Peyer's patch (tissue), 4 donors: ENCODE measurements at regions not wholly inside any gene's neighbourhood (a gene's known extent, or its start where the extent isn't known, plus 50 kb on each side); places are given as distances from the start of the nearest gene placed in this dataset.

Source experiments
- DNase-seq, 3 donors: peaks; one replicate each; pipeline ENCODE4 v3.0.0-alpha.2; 2017 to 2019
- H3K27ac ChIP-seq, 4 donors: fragments of 200-600 bp; sonication (generic); one replicate each; pipeline ENCODE4 v1.5.1; 2016 to 2019
- H3K27me3 ChIP-seq, 2 donors: fragments of 200-600 bp; sonication (generic); one replicate each; pipeline ENCODE4 v1.5.1; 2019
- H3K36me3 ChIP-seq, 3 donors: fragments of 200-600 bp; sonication (generic); one replicate each; pipeline ENCODE4 v1.5.1; 2016 to 2019
- H3K4me1 ChIP-seq, 4 donors: fragments of 200-600 bp; sonication (generic); one replicate each; pipeline ENCODE4 v1.5.1; 2016 to 2019
- H3K4me3 ChIP-seq, 4 donors: fragments of 200-600 bp; sonication (generic); 1 replicate in 3 of 4; 2 replicates in 1 of 4; pipeline ENCODE4 v1.5.1; 2016 to 2019; ENCODE audit warnings: mild to moderate bottlenecking in 1 of 4
- H3K9me3 ChIP-seq, 4 donors: fragments of 200-600 bp; sonication (generic); one replicate each; pipeline ENCODE4 v1.5.1; 2016 to 2019; ENCODE audit warnings: mild to moderate bottlenecking in 1 of 4
- POLR2A ChIP-seq, 2 donors: fragments of 450-650 bp; IDR thresholded peaks; one replicate each; pipeline ENCODE4 v1.5.1; 2017; ENCODE audit warnings: antibody characterized with exemption in 2 of 2, mild to moderate bottlenecking in 2 of 2, moderate library complexity in 2 of 2
- TF ChIP-seq, protein P1 (sequence below), 6 experiments: fragments of 450-650 bp in 4 of 6; fragments of 200-600 bp in 2 of 6; sonication (generic) in 1 of 6; IDR thresholded peaks; one replicate each; pipeline ENCODE4 v1.5.1; 2017 to 2019; ENCODE audit warnings: antibody characterized with exemption in 6 of 6, mild to moderate bottlenecking in 3 of 6, moderate library complexity in 1 of 6

DNA sequence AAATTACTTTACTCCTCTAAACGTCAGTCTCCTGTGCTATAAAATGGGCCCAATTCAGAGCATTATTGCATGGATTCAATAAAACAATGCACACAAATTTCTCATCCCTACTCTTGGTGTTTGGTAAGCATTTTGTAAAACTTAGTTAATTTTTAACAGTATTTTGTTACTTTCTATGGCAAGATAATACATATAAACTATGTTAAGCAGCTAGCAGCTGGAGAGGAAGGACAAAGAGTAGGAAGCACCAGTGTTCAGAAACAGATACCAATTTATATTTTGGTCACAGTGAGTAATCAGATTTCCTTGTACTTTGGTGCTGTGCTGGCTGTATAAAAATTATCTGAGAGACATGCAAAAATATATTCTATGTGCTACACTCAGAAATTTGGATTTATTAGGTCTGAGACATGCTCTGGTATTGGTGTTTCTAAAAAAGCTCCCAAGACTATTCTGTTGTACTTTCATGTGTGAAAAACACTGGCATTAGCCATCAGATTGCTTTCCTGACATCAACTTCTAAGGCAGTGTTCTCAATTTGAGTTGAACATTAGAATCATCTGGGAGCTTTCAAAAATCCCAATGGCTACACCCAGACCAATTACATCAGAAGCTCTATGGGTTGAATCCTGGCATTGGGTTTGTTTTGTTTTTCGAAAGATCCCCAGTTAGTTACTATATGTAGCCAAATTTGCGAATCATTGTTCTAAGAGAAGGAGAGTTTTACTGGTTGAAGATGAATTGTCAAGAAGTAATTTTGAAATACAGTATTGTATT is 100.3 kb upstream of the C1orf87 start:
- H3K27me3 ChIP-seq: no peaks in the 10 kb centered on the region
- no peaks in the 10 kb centered on the region for H3K9me3 ChIP-seq
- TF ChIP-seq, protein P1, sequence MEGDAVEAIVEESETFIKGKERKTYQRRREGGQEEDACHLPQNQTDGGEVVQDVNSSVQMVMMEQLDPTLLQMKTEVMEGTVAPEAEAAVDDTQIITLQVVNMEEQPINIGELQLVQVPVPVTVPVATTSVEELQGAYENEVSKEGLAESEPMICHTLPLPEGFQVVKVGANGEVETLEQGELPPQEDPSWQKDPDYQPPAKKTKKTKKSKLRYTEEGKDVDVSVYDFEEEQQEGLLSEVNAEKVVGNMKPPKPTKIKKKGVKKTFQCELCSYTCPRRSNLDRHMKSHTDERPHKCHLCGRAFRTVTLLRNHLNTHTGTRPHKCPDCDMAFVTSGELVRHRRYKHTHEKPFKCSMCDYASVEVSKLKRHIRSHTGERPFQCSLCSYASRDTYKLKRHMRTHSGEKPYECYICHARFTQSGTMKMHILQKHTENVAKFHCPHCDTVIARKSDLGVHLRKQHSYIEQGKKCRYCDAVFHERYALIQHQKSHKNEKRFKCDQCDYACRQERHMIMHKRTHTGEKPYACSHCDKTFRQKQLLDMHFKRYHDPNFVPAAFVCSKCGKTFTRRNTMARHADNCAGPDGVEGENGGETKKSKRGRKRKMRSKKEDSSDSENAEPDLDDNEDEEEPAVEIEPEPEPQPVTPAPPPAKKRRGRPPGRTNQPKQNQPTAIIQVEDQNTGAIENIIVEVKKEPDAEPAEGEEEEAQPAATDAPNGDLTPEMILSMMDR (IDR thresholded peaks at IDR 0.05): no peak
- no peak for TF ChIP-seq POLR2A (IDR thresholded peaks at IDR 0.05)
- no peaks in the 10 kb centered on the region for H3K4me1 ChIP-seq
- no peak for DNase-seq
- H3K36me3 ChIP-seq: no peaks in the 10 kb centered on the region
- no peak overlapping the region for H3K4me3 ChIP-seq
- H3K27ac ChIP-seq: no peak overlapping the region

GRCh38 chr1:60173006-60173405 is 99.4 kb upstream of the C1orf87 start:
- no peak overlapping the region for H3K4me3 ChIP-seq
- no peaks in the 10 kb centered on the region for H3K27me3 ChIP-seq
- no peak for DNase-seq
- H3K4me1 ChIP-seq: no peaks in the 10 kb centered on the region
- no peaks in the 10 kb centered on the region for H3K9me3 ChIP-seq
- no peak overlapping the region for H3K27ac ChIP-seq
- H3K36me3 ChIP-seq: no peaks in the 10 kb centered on the region
- TF ChIP-seq, protein P1 (IDR thresholded peaks at IDR 0.05): no peak
- TF ChIP-seq POLR2A (IDR thresholded peaks at IDR 0.05): no peak

- no peaks in the 10 kb centered on the region for H3K9me3 ChIP-seq
- no peak for DNase-seq
- TF ChIP-seq, protein P1 (IDR thresholded peaks at IDR 0.05): no peak
- TF ChIP-seq POLR2A (IDR thresholded peaks at IDR 0.05): no peak
Observed at GRCh38 chr1:60171801-60172200, 98.2 kb upstream of the C1orf87 start.

DNA sequence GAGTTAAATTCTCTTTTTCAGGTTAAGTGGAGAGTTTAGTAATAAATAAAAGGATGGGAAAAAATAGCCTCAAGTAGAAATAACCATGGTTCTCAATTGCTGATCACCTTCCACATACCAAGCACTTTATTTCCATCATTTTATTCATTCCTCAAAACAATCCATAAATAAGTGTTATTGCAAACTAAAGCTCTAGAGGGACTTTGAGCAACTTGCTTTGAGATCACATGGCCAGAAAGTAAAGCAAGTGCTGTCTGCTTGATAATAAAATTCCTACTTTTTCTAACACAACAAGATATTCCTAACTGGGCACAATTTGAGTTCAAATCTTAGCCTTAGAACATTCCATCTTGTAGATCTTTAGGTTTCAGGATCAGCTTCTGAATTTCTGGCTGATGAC is 97.1 kb upstream of the C1orf87 start:
- DNase-seq: no peak
- Histone ChIP-seq H3K4me1 (no peaks in the 10 kb centered on the region), H3K27me3 (no peaks in the 10 kb centered on the region), H3K4me3 (no peak overlapping the region), H3K36me3 (no peaks in the 10 kb centered on the region), H3K27ac (no peak overlapping the region), H3K9me3 (no peaks in the 10 kb centered on the region)
- TF ChIP-seq, protein P1 (IDR thresholded peaks at IDR 0.05): no peak
- no peak for TF ChIP-seq POLR2A (IDR thresholded peaks at IDR 0.05)

More at GRCh38 chr1:60171801-60172200, 98.2 kb upstream of the C1orf87 start:
- Histone ChIP-seq H3K36me3 (no peaks in the 10 kb centered on the region), H3K27me3 (no peaks in the 10 kb centered on the region), H3K27ac (no peak overlapping the region), H3K4me3 (no peak overlapping the region), H3K4me1 (no peaks in the 10 kb centered on the region)

DNA sequence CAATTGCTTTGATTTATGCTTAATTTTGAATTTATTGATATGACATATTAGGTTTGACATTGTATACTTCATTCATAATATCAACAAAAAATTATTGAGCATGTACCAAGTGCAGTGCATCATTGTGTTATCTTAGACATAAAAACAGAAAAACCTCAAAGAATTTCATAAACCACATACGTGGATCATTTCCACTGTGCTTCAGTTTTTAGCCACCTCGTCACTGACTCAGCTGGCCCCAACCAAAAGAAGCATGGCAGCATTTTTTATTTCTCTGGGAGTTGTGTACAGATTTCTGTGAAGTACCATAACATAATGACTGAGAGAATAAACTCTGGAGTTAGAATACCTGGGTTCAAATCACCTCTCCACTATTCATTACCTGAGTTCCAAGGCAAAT is 95.6 kb upstream of the C1orf87 start:
- TF ChIP-seq, protein P1 (IDR thresholded peaks at IDR 0.05): no peak
- no peak for TF ChIP-seq POLR2A (IDR thresholded peaks at IDR 0.05)
- H3K27me3 ChIP-seq: no peaks in the 10 kb centered on the region
- H3K36me3 ChIP-seq: no peaks in the 10 kb centered on the region
- no peaks in the 10 kb centered on the region for H3K4me1 ChIP-seq
- no peak overlapping the region for H3K27ac ChIP-seq
- H3K4me3 ChIP-seq: no peak overlapping the region
- H3K9me3 ChIP-seq: no peaks in the 10 kb centered on the region
- no peak for DNase-seq
